Mammary epithelial cell (primary cell): ENCODE measurements at regions not wholly inside any gene's neighbourhood (a gene's known extent, or its start where the extent isn't known, plus 50 kb on each side); places are given as distances from the start of the nearest gene placed in this dataset.

ENCODE experiments used
- EZH2 ChIP-seq: IDR thresholded peaks from 2 replicates; pipeline ENCODE4 v1.6.1; 2012; ENCODE audit warnings: low read length, inconsistent platforms, borderline replicate concordance
- TF ChIP-seq, protein P1 (sequence below), 2 donors: IDR thresholded peaks in 1 of 2; conservative IDR thresholded peaks in 1 of 2; 2 replicates each; pipeline ENCODE4 v1.5.1; 2011 to 2012; ENCODE audit warnings: inconsistent platforms in 2 of 2, low read length in 2 of 2, mild to moderate bottlenecking in 2 of 2, control low read depth in 1 of 2, low read depth in 1 of 2; ENCODE audit not compliant: insufficient read depth in 1 of 2; ENCODE audit errors: extremely low read depth in 1 of 2

- TF ChIP-seq, protein P1, sequence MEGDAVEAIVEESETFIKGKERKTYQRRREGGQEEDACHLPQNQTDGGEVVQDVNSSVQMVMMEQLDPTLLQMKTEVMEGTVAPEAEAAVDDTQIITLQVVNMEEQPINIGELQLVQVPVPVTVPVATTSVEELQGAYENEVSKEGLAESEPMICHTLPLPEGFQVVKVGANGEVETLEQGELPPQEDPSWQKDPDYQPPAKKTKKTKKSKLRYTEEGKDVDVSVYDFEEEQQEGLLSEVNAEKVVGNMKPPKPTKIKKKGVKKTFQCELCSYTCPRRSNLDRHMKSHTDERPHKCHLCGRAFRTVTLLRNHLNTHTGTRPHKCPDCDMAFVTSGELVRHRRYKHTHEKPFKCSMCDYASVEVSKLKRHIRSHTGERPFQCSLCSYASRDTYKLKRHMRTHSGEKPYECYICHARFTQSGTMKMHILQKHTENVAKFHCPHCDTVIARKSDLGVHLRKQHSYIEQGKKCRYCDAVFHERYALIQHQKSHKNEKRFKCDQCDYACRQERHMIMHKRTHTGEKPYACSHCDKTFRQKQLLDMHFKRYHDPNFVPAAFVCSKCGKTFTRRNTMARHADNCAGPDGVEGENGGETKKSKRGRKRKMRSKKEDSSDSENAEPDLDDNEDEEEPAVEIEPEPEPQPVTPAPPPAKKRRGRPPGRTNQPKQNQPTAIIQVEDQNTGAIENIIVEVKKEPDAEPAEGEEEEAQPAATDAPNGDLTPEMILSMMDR (conservative IDR thresholded peaks at IDR 0.05 in 1 of 2, IDR thresholded peaks at IDR 0.05 in 1 of 2; ENCODE audit: extremely low read depth in 1 of 2, insufficient read depth in 1 of 2, low read depth in 1 of 2, low read length in 2 of 2): peak in 1 of 2 donors; percentile 6
- TF ChIP-seq EZH2: no peak
Observed at GRCh38 chr13:86447479-86447878, 648.3 kb upstream of the SLITRK6 start.
